ENCODE measurements at regions not wholly inside any gene's neighbourhood (a gene's known extent, or its start where the extent isn't known, plus 50 kb on each side); places are given as distances from the start of the nearest gene placed in this dataset.

DNA sequence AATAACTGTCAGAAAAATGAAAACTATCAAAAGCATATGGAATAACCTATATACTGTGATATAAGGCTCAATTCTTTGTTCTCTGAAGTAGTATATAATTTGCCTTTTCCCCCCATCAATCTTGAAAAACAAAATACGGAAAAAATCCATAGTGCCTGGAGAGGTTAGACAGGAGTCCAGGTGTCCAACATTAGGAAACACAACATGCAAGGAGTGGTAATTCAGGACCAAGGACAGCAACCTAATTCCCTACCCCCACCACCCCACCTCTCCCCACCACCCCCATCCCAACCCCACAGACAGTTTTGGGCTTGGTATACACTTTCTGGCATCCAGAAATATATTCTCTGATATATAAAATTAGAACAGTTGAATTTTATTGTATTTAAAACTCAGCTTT is 55.1 kb upstream of the SLC25A26 start:
- no peak for FAIRE-seq

DNA sequence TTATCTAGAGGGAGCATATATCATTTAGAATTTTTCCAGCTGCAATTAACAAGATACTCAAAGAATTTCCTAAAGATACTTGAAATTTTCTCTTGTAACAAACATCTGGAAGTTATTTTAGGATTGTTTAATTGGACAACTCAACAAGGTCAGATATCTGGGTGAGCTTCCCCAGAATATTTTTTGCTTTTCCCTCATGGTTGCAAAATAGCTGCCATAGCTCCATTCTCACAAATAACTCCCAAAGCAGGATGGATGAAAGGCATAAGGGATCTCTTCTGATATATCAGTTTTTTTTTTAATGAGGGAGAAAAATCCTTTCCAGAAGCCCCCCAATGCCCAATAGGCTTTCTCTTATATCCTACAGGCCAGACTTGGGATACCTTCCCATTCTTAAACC is 56.6 kb upstream of the SLC25A26 start:
- no peak for FAIRE-seq

DNA sequence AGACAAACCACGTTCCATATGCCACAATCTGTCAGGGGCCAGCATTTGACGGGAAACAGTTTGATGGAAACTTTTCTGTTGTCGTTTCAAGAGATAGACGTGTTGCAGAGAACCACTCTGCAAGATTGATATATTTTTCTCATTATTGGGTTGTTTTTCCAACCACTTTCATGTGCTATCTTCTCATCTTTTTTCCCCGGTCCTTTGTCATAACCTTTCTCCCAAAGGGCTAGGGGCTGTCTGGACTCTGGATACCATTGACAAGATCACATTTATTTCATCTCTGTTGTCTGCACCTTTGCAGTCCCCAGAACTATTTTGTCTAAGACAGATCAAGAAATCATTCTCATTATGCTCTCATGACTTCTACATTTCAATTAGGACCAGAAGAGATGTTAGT is 57.6 kb upstream of the SLC25A26 start:
- no peak for FAIRE-seq

DNA sequence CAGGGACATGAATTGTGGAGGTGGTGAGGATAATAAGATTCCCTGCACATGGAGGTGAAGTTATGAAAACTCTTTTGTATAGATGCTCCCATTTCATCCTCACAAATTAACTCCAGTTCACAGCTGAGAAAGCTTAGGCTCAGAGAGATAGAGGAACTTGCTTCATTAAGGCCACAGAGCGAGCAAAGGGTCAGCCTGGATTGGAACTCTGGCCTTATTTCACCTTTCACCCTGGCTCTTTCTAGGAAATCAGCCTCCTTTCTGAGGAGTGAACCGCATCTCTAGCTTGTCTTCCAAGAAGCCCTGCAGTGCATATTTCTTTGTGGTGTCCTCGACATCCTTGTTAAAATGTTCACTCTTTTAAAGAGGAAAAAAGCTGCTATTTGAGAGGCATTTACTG is 58.0 kb upstream of the SLC25A26 start:
- no peak for FAIRE-seq

DNA sequence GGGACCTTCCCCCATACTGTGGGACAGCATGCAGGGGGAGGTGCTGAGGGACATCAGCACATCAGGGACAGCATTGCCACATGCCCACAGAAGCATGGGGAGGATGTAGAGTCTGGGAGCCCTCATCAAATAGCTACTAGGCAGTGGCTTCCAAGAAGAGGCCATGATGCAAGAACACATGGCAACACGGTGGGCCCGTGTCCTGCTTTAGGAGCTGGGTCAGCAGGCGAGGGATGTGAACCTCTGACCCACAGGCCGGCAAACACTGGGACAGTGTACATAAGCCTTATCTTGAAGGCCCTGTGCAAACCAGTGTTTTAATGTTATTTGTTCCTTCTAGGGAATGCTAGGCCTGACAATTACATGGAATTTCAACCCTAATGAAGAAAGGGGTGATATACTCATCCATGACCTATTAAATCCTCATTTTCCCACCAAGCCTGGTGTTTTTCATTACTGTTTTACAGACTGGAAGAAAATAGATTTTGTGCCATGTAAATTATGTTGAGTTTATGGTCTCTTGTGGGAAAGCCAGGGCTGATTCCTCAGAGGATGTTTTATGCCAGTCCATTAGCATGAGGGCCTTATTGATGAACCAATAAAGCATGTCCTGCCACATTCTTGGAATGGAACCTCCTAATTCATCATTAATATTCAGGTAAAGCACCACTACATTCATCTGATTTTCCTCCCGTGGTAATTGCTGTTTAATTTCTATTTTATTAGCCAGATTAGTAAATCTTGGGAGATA is 61.7 kb upstream of the SLC25A26 start:
- no peak for FAIRE-seq

DNA sequence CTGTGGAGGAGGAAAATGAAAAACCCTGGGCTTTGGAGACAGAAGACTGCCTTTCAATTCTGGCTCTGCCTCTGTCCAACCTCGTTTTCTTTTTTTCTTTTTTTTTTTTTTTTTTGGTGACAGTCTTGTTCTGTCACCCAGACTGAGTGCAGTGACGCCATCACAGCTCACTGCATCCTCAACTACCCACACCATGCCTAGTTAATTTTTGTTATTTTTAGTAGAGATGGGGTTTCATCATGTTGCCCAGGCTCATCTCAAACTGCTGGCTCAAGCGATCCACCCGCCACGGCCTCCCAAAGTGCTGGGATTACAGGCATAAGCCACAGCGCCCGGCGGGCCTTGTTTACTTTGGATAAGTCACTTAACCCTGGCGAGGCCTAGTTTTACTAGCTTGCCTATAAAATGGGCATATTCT is 66.3 kb upstream of the SLC25A26 start:
- no peak for FAIRE-seq

DNA sequence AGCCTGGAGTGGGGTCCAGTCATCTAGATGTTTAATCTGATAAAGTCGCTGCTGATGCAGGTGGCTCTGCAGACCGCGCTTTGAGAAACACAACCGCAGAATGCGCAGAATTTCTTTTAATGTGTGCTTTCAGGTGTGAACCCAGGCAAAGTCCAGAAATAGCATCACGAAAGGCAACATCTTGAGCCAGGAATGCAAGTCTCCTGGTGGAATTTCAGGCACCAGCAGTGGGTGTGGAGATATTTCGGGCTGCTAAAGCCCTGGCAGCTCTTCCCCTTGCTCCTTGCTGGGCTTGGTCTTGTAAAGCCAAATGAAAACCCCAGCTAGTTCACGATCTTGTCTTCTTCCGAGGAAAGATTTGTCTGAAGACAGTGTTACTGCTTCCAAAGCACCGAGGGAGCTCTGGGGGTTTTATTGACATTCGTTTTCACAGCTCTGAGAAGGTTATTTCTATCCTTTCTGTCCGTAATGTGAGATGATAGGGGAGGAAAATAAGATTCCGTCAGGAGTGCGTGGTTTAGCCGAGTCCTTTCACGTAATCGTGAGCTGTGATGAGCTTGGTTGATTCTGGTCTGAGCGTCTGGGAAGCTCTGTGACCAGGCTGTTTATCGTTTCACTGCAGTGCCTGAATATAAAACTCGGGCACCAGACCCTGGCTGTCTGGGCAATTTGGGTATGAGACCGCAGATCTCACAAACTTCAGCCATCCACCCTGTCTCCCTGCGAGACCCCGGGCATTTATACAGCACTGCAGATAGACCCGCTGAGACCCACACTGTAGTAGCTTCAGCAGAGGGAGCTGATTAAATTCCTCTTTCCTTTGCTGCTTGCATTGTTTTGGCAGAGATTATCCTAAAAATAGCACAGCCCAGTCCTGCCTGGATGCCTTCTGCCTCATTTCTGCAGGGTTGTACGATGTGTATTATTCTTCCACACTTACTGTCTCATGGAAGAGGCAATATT is 67.0 kb upstream of the SLC25A26 start:
- FAIRE-seq: no peak

DNA sequence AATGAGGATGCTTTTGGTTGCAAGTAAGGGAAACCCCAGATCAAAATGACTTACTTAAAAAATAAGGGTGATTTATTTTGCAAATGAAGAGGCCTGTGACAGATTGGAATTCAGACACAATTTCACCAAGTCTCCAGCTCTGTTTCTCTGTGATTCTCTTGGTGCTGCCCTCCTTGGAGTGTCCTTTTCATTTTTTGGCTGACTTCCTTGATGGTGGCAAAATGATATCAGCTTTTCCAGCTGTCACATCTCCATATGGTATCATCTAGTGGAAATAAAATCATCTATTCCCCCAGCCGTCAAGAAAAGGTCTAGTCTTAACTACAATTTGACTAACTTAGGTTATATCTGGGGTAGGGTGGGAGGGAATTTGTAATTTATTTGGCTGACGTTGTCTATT is 68.5 kb upstream of the SLC25A26 start:
- FAIRE-seq: no peak

DNA sequence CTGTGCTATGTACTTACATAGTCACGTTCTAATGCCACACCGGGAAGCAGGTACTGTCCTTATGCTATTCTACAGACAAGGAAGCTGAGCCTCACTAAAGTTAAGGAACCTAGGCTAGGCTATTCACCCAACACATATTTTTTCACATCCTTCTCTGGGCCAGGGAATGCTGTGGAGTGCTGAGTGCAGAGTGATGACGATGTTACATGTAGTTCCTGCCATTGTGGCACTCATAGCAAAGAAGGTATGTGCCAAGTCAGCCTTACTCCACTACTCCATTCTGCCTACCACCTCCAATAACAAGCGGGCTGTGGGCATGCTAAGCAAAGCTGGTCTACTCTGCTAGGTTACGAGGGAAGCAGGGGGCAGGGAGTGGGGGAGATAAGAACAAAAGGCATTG is 69.8 kb upstream of the SLC25A26 start:
- no peak for FAIRE-seq

DNA sequence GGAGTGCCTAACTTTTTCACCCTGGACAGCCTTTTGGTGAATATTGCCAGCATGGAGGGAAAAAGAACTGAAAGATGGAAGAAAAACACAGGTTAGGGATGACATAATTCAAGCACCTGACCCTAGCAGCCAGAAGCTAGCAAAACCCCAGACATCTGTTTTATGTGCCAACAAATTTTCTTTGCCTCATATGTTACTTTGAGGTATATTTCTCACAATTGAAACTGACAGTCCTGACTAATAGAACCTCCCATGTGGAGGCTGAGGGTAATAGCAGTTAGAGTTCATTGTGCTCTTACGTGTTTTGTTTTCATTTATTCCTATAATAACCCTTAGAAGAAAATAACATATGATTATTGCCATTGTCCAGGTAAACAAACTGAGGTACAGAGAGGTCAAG is 71.5 kb upstream of the SLC25A26 start:
- FAIRE-seq: no peak

DNA sequence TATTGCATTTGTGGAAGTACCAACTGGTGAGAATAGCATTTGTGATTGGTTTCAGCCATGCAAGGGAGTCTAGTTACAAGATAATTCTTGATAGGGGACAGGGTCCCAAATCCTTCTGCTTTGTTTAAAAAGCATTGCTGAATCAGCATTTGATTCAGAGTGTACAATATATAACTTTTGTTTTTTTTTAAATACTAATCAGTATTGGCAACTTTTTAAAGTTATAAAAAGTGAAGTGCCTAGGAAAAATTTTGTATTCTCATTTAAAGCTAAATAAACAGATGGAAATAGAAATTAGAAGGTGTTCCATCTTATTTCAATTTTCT is 75.4 kb upstream of the SLC25A26 start:
- FAIRE-seq: no peak

DNA sequence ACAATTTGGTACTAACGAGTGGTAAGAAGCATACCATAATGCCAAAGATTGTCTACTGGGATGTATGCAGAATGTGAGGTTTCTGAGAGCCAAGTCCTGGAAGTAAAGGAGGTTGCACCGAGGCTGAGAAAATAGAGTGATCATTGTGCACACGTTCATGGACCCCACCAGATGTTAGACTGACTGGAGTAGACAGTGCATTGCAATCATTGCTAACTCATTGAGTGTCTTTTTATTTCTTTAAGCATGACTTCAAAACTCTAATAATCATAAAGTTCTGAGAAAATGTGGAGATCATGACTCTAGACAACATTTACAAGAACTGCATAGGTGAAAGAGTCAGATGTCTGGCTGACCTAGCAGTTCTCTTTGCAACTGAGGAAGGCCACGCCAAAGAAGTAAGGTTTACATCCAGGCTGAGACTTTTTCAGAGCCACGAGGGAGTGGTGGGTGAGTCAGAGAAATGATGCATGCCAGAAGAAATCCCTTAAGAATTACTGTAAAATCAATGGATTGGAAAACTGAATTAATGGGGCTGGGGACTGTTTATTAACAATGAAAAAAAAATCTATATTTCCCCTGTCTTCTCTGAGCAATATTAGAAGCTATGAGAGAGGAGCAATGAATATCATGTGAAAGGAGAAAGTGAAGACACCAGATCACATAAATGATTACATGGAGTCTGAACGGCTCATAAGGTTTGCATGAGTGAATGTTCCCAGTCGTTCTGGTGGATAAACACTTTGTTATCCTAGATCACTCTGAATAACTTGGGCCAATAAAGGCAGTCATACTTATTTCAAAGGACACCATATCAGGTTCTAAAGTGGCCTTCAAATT is 76.0 kb upstream of the SLC25A26 start:
- no peak for FAIRE-seq

DNA sequence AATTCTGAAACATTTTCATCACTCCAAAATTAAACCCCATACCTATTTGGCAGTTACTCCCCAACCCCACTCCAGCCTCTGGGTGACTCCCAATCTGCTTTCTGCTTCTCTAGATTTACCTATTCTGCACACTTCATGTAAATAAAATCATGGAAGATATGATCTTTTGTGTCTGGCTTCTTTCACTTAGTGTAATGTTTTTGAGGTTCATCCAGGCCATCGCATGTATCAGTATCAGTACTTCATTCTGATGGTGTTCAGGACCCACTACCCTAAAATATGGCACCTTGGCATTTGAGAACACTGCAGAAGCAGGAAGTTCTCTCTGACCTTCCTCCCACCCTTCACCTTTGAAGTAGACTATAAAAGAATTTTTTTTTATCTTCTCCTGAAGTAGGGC is 78.7 kb upstream of the SLC25A26 start:
- no peak for FAIRE-seq

DNA sequence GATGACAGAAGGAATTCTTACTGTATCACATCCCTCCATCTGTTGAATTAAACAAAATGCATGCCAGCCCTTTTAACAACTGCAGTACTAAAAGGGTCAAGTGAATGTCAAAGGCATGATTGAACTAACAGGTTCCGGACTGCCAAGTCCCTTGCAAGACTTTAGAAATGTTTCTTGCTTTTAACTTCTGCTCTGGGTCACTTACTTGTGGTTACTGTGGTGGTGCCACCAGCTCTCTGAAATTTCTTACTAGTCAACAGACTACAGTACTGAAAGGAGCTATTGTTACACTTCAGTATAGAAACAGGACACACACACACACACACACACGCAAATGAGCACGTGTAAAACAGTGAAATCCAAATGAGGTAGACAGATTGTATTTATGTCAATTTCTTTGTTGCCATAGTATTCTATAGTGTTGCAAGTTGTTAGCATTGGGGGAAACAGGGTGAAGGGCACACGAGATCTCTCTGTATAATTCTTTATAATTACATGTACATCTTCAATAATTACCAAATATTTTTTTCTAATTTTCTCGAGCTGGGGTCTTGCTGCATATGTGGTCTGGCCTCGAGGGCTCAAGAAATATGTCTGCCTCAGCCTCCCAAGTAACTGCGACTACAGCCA is 79.9 kb upstream of the SLC25A26 start:
- no peak for FAIRE-seq

DNA sequence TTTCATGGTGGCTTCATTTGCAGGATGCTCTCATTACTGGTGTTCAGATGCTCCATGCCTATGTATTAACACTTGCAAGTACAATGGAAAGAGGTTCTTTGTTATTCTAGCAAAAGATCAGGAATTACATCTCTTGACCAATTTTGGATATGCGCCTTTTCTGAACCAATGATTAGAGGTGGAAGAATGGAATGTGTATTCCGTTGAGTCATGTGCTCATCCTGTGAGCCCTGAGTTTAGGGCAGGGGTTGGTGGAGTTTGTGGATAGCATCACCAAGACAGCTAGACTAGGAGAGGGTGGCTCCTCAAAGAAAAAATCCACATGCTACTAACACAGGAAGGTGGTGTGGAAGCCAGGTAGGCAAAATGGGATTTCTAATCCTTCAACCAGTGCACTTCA is 80.7 kb upstream of the SLC25A26 start:
- FAIRE-seq: no peak

DNA sequence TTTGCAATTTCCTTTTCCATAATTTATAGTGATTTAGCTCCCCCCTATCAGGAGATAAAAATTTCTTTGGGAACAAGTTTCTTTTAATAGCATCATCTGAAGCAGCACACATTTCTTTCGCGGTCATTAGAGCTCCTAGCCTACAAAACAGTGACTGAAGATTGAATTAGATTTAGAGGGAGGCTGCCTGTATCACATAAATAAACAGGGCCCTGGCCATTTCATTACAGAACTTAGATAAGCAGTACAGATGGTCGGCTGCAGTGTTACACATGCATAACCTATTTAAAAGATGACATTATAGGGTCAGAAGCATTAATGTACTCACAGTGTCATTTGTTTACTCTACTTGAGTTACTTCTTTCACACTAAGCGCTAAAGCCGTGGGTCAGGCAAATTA is 81.4 kb upstream of the SLC25A26 start:
- FAIRE-seq: no peak

DNA sequence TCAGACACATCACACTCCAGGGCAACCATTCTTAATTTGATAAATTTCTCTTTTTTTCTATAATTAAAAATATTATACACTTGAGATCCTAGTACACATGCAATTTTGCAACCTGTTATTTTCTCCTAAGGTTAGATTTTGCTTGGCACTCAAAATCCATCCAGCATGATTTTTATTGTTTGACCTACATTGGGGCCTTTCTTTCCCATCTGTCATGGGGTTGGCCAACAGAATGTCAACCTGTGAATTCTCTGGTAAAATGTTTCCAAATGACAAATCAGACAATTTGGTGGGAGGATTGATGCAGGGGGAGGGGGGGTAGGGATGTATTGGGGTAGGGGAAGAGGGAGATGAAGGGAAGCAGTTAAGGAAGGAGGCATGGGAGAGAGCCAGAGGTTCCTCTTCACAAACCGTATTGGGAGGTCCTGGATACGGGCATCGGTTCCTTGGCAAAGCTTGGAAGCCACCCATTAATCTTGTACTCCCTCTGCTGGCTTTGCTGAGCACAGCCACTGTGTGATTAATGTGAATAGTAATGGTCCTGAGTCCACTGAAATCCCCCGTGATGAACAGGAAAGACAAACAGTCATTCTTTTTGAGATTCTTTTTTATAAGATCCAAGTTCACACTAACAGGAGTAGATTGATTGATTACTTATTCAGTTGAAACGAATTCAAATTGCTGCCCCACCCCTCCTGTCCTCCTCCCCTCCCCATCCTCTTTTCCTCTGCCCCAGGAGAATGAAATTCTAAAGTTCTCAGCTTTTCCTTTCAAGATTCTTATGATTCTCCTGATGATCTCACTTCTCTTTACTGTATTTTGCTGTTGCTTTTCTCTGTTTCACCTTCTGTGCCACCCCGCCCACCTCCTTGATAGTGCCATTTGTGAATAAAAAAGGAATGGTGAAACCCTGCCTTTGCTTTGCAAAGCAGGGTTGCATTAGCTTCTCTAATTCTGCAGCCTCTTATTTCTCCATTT is 82.2 kb upstream of the SLC25A26 start:
- FAIRE-seq: peak; percentile 18

DNA sequence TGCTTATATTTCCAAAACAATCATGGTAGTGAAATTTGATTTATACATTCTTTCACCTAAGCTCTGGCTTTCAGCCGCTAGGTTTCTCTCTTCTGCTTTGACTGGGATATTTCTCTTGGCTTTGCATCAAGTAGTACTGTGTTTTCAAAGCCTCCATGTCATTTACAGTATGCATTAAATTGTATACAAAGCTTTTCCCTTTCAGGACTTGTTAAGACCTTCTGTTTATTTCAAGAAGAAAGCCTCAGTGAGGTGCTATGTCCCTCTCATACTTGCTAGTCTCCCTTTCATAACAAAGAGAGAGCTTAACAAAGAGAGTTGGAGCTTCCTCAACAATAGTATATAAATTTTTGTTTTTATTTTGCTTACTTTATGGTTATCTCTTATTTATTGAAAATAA is 84.2 kb upstream of the SLC25A26 start:
- no peak for FAIRE-seq

DNA sequence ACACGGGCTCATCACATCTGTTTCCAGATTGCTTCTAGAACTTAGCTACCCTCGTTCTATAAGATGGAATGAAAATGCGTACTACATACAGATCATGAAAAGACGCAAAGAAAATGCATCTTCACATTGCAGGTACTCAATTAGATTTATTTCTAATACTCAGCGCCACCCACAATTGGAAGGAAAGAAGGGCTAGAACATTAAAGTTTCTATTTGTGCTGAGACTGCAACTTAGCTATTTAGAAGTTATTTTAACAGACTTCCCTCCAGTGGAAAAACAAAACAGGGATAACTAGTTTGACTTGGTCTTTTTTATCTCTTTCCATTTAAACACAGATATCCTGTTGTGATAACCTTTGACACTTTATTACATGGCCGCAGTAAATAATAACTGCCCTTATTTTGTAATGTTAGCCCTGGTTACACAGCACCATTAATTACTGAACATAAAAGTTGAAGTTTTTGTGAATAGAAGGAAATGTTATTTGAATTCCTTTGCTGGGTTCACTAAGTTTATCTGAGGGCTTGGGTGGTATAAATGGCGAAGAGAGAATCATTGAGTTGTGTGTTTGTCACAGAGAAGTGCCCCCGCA is 86.9 kb upstream of the SLC25A26 start:
- FAIRE-seq: peak; percentile 39

DNA sequence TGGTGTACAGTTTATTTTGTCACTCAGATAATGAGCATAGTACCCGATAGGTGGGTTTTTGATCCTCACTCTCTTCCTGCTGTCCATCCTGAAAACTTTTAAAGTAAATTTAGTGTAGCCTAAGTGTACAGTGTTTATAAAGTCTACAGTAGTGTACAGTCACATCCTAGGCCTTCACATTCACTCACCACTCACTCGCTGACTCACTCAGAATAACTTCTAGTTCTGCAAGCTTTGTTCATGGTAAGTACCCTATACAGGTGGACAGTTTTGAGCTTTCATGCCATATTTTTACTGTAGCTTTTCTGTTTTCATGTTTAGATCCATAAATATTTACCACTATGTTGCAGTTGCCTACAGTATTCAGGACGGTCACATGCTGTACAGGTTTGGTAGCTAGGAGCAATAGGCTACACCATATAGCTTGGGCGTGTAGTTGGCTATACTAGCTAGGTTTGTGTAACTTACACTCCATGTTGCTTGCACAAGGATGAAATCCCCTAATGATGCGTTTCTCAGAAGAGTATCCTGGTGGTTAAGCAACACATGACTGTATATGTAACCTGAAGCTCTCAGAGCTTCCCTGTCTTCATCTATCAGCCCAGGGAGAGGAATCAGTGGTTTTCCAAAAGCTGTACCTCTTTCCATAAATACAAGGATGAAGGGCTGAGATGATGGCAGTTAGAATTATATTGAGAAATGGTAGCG is 87.6 kb upstream of the SLC25A26 start:
- no peak for FAIRE-seq

All from endometrium (tissue), 2 donors.